ENCODE measurements at regions not wholly inside any gene's neighbourhood (a gene's known extent, or its start where the extent isn't known, plus 50 kb on each side); places are given as distances from the start of the nearest gene placed in this dataset.
"Not testable (repeated sequence)": the region's sequence is repeated elsewhere in the genome, so short reads cannot be mapped to it uniquely, and the experiment has no call there.

GRCh38 chr1:149677359-149677758 lies 93.7 kb downstream of the PPIAL4C start:
- TF ChIP-seq, protein P1, sequence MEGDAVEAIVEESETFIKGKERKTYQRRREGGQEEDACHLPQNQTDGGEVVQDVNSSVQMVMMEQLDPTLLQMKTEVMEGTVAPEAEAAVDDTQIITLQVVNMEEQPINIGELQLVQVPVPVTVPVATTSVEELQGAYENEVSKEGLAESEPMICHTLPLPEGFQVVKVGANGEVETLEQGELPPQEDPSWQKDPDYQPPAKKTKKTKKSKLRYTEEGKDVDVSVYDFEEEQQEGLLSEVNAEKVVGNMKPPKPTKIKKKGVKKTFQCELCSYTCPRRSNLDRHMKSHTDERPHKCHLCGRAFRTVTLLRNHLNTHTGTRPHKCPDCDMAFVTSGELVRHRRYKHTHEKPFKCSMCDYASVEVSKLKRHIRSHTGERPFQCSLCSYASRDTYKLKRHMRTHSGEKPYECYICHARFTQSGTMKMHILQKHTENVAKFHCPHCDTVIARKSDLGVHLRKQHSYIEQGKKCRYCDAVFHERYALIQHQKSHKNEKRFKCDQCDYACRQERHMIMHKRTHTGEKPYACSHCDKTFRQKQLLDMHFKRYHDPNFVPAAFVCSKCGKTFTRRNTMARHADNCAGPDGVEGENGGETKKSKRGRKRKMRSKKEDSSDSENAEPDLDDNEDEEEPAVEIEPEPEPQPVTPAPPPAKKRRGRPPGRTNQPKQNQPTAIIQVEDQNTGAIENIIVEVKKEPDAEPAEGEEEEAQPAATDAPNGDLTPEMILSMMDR (IDR thresholded peaks at IDR 0.05) = not testable (repeated sequence)
- not testable (repeated sequence) for TF ChIP-seq POLR2A (IDR thresholded peaks at IDR 0.05)

Data from body of pancreas (tissue), 4 donors.